Thymus (tissue), 11 donors: ENCODE measurements at regions not wholly inside any gene's neighbourhood (a gene's known extent, or its start where the extent isn't known, plus 50 kb on each side); places are given as distances from the start of the nearest gene placed in this dataset.
"Not testable (repeated sequence)": the region's sequence is repeated elsewhere in the genome, so short reads cannot be mapped to it uniquely, and the experiment has no call there.

Experiments used
- DNase-seq, 9 donors: peaks; one replicate each; pipeline ENCODE4 v3.0.0-alpha.2; 2013; ENCODE audit warnings: low spot score in 9 of 9, low read depth in 6 of 9, missing footprints in 1 of 9
- H3K27ac ChIP-seq, 2 donors: one replicate each; pipeline ENCODE4 v1.5.1; 2013; ENCODE audit warnings: control low read depth in 1 of 2, low read depth in 1 of 2, low read length in 1 of 2, mild to moderate bottlenecking in 1 of 2, moderate library complexity in 1 of 2
- H3K27me3 ChIP-seq, 2 donors: one replicate each; pipeline ENCODE4 v1.5.1; 2013; ENCODE audit warnings: low read length in 1 of 2; ENCODE audit not compliant: control insufficient read depth in 2 of 2, insufficient read depth in 1 of 2
- H3K36me3 ChIP-seq, 2 donors: one replicate each; pipeline ENCODE4 v1.5.1; 2013; ENCODE audit warnings: low read length in 1 of 2, mild to moderate bottlenecking in 1 of 2, moderate library complexity in 1 of 2; ENCODE audit not compliant: control insufficient read depth in 2 of 2, insufficient read depth in 2 of 2
- H3K4me1 ChIP-seq, 2 donors: one replicate each; pipeline ENCODE4 v1.5.1; 2013; ENCODE audit warnings: low read length in 2 of 2; ENCODE audit not compliant: control insufficient read depth in 2 of 2, insufficient read depth in 2 of 2
- H3K4me3 ChIP-seq, 2 donors: one replicate each; pipeline ENCODE4 v1.5.1; 2013; ENCODE audit warnings: low read length in 2 of 2, control low read depth in 1 of 2, mild to moderate bottlenecking in 1 of 2
- H3K9me3 ChIP-seq, 2 donors: one replicate each; pipeline ENCODE4 v1.5.1; 2013; ENCODE audit warnings: low read length in 1 of 2, mild to moderate bottlenecking in 1 of 2; ENCODE audit not compliant: control insufficient read depth in 2 of 2, insufficient read depth in 1 of 2
- WGBS: extraction: QIAGEN DNeasy Blood & Tissue Kit; methylation state at CpG from one replicate; pipeline ENCODE4 v1.1.7; 2013; 5-methylcytosine and 5-hydroxymethylcytosine counted together
- donor health status: healthy.

- Histone ChIP-seq H3K27ac (no peak overlapping the region), H3K4me3 (no peak overlapping the region), H3K36me3 (no peaks in the 10 kb centered on the region), H3K27me3 (no peaks in the 10 kb centered on the region), H3K9me3 (no peaks in the 10 kb centered on the region), H3K4me1 (no peaks in the 10 kb centered on the region)
- DNase-seq, result no peak
- WGBS, result 98% methylated on average over 4 of the region's 4 CpGs
Measured at GRCh38 chrX:42189576-42189975, 266.2 kb upstream of the CASK start.

- Histone ChIP-seq H3K27ac (no peak overlapping the region), H3K27me3 (no peaks in the 10 kb centered on the region), H3K4me3 (no peak overlapping the region), H3K36me3 (no peaks in the 10 kb centered on the region), H3K9me3 (no peaks in the 10 kb centered on the region), H3K4me1 (no peaks in the 10 kb centered on the region)
- WGBS, result 94% methylated on average over 5 of the region's 5 CpGs
- DNase-seq, result no peak
Measured at GRCh38 chrX:42188730-42189129, 265.4 kb upstream of the CASK start.

- Histone ChIP-seq H3K4me1 (no peaks in the 10 kb centered on the region), H3K4me3 (no peak overlapping the region), H3K27me3 (no peaks in the 10 kb centered on the region), H3K36me3 (no peaks in the 10 kb centered on the region), H3K9me3 (no peaks in the 10 kb centered on the region), H3K27ac (no peak overlapping the region)
- 89% methylated on average over 6 of the region's 6 CpGs for WGBS
- DNase-seq, result no peak
Measured at GRCh38 chrX:42176789-42177188, 253.4 kb upstream of the CASK start.

DNA sequence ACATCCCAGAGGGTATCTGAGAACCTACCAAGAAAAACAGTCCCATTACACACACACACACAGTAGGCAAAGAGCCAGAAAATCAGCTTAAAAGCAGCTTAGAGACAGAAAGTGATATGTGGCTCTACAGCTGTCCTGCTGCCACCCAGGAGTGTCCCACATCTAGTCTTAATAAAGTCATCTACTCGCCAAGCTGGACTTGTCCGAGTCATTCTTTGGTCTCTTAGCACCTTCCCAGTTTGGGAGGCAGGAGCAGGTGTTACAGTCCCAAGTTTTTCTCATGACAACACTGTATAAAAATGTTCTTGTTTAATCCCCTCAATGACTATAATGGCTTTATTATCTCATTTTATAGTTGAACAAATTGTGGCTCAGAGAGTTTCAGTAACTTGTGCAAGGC is 252.5 kb upstream of the CASK start:
- H3K27ac ChIP-seq, result no peak overlapping the region
- 96% methylated on average over 2 of the region's 2 CpGs for WGBS
- H3K4me1 ChIP-seq, result no peaks in the 10 kb centered on the region
- no peak for DNase-seq
- H3K27me3 ChIP-seq, result no peaks in the 10 kb centered on the region
- no peaks in the 10 kb centered on the region for H3K36me3 ChIP-seq
- H3K9me3 ChIP-seq, result no peaks in the 10 kb centered on the region
- H3K4me3 ChIP-seq, result no peak overlapping the region

- DNase-seq, result not testable (repeated sequence)
- WGBS, result 17% methylated on average over 2 of the region's 2 CpGs
Measured at GRCh38 chrX:42157923-42158322, 234.6 kb upstream of the CASK start.

GRCh38 chrX:42151808-42152207 is 228.5 kb upstream of the CASK start:
- Histone ChIP-seq H3K4me3 (no peak overlapping the region), H3K36me3 (no peaks in the 10 kb centered on the region), H3K27ac (no peak overlapping the region), H3K9me3 (no peaks in the 10 kb centered on the region), H3K4me1 (no peaks in the 10 kb centered on the region), H3K27me3 (no peaks in the 10 kb centered on the region)
- DNase-seq, result no peak
- WGBS, result 86% methylated on average over 3 of the region's 3 CpGs

More at GRCh38 chrX:42157923-42158322, 234.6 kb upstream of the CASK start:
- not testable (repeated sequence) for H3K4me3 ChIP-seq, H3K27ac ChIP-seq, H3K36me3 ChIP-seq, H3K9me3 ChIP-seq, H3K27me3 ChIP-seq, H3K4me1 ChIP-seq

DNA sequence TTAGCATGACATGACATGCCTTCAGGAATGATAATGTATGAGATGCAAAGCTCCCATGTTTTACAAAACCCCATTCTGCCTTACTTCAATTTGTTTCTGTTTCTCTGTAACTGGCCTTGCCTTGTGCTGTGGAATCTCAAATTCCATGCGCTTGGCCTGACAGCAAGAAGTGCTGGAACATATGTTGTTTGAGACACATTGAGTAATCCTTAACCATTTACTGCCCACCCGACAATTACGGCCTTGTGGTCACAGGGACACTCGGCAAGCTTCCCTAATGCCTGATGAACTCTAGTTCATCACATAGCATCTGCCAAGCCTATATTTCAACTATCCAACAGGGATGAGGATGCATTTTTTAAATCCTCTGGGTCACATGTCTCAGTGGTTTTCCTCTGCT is 226.4 kb upstream of the CASK start:
- DNase-seq, result no peak
- Histone ChIP-seq H3K27ac (no peak overlapping the region), H3K27me3 (no peaks in the 10 kb centered on the region), H3K36me3 (no peaks in the 10 kb centered on the region), H3K4me3 (no peak overlapping the region), H3K9me3 (no peaks in the 10 kb centered on the region), H3K4me1 (no peaks in the 10 kb centered on the region)
- 91% methylated on average over 4 of the region's 4 CpGs for WGBS

DNA sequence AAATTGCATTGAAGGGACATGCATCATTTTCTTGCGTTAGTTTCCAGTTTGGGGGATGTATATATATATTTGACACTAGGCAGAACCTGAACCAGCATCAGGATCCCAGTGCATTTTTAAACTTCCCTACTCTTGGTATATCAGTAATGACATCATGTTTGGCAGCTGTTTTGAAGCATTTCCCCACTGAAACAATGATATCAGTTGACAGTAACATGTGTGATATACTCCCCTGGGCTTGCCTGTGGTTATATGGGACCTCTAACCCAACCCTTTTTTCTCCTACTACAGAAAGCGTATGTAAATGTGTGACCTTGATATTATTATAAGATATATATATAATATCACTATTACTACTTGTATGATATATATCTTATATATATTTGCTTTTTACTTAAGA is 225.9 kb upstream of the CASK start:
- Histone ChIP-seq H3K27ac (no peak overlapping the region), H3K4me1 (no peaks in the 10 kb centered on the region), H3K36me3 (no peaks in the 10 kb centered on the region), H3K4me3 (no peak overlapping the region), H3K27me3 (no peaks in the 10 kb centered on the region), H3K9me3 (no peaks in the 10 kb centered on the region)
- 94% methylated on average over 2 of the region's 2 CpGs for WGBS
- no peak for DNase-seq

DNA sequence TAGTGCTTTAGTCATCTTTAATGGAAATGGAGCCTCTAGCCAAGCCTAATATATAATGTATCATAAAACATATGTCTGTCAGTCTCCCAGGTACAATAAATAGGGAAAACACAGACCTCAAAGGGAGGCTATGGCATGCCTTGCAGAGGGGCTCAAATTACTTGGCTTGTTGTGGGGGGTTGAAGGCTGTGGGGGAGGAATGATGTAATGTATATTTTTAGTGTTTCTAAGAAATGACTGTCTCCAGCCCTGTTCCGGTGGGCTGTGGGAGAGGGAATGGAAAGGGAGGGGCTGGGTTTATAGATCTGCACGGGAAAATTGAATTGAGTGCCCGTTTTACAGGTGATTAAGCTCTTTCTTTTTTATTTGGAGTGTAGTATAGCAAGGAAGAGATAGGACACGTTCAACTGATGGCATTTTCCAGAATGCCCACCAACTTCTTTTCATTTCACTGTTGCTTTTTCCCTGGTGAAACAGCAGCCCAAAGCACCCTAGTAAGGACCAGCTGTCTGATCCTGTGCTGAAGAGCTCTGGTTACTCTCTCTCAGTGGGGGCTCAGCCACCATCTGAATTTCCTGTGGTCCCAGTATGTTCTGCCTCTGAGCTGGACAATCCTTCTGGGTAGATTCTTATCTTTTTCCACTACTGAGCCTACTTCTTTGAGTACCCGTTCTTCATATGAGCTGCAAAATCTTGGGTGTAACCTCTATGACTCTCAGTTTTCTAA is 220.7 kb upstream of the CASK start:
- Histone ChIP-seq H3K36me3 (no peaks in the 10 kb centered on the region), H3K4me3 (no peak overlapping the region), H3K4me1 (no peaks in the 10 kb centered on the region), H3K9me3 (no peaks in the 10 kb centered on the region), H3K27ac (no peak overlapping the region), H3K27me3 (no peaks in the 10 kb centered on the region)
- no peak for DNase-seq
- WGBS, result 84% methylated on average over 5 of the region's 5 CpGs

GRCh38 chrX:42140320-42140719 is 217.0 kb upstream of the CASK start:
- H3K27me3 ChIP-seq, result no peaks in the 10 kb centered on the region
- no peak for DNase-seq

More at GRCh38 chrX:42140320-42140719, 217.0 kb upstream of the CASK start:
- Histone ChIP-seq H3K27ac (no peak overlapping the region), H3K4me3 (no peak overlapping the region), H3K9me3 (no peaks in the 10 kb centered on the region), H3K4me1 (no peaks in the 10 kb centered on the region), H3K36me3 (no peaks in the 10 kb centered on the region)
